Uterus (tissue), 2 donors: ENCODE measurements at regions not wholly inside any gene's neighbourhood (a gene's known extent, or its start where the extent isn't known, plus 50 kb on each side); places are given as distances from the start of the nearest gene placed in this dataset.

ENCODE experiments used
- POLR2A ChIP-seq, 2 donors: fragments of 450-650 bp; IDR thresholded peaks; one replicate each; pipeline ENCODE4 v1.6.1; 2016; ENCODE audit warnings: antibody characterized with exemption in 2 of 2, mild to moderate bottlenecking in 1 of 2, moderate library complexity in 1 of 2
- TF ChIP-seq, protein P1 (sequence below), 4 experiments: fragments of 200-600 bp in 2 of 4; fragments of 450-650 bp in 2 of 4; sonication (generic) in 2 of 4; IDR thresholded peaks; one replicate each; pipeline ENCODE4 v1.5.1; 2016 to 2019; ENCODE audit warnings: antibody characterized with exemption in 4 of 4, mild to moderate bottlenecking in 2 of 4, moderate library complexity in 1 of 4

DNA sequence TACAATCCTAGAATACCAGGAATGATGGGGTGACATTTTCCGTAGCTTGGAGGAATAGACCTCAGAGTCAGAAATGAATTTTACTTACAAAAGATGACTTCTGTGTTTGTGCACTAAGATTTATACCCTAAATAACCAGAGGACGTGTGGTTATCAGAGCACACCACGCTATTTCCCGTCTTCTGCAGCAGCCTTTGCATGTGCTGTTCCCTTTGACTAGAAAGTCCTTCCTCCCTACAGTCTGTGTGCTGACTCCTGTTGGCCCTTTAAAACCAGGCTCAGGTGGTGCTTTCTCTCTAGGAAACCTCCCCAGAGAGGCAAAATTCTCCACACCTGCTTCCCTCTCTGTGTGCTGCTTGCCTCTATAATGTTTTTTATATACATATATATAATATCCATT is 73.3 kb upstream of the SMNDC1 start:
- TF ChIP-seq POLR2A (IDR thresholded peaks at IDR 0.05), result no peak
- TF ChIP-seq, protein P1, sequence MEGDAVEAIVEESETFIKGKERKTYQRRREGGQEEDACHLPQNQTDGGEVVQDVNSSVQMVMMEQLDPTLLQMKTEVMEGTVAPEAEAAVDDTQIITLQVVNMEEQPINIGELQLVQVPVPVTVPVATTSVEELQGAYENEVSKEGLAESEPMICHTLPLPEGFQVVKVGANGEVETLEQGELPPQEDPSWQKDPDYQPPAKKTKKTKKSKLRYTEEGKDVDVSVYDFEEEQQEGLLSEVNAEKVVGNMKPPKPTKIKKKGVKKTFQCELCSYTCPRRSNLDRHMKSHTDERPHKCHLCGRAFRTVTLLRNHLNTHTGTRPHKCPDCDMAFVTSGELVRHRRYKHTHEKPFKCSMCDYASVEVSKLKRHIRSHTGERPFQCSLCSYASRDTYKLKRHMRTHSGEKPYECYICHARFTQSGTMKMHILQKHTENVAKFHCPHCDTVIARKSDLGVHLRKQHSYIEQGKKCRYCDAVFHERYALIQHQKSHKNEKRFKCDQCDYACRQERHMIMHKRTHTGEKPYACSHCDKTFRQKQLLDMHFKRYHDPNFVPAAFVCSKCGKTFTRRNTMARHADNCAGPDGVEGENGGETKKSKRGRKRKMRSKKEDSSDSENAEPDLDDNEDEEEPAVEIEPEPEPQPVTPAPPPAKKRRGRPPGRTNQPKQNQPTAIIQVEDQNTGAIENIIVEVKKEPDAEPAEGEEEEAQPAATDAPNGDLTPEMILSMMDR (IDR thresholded peaks at IDR 0.05), result no peak
